Smooth muscle cell (in vitro differentiated cells): ENCODE measurements at regions not wholly inside any gene's neighbourhood (a gene's known extent, or its start where the extent isn't known, plus 50 kb on each side); places are given as distances from the start of the nearest gene placed in this dataset.

Experiments used
- DNase-seq: peaks from one replicate; lab custom pipeline; 2025; ENCODE audit not compliant: unreplicated experiment; lab: John Stamatoyannopoulos, UW
- H2AFZ ChIP-seq: fragments of 200-600 bp; sonication (generic); 2 replicates; pipeline ENCODE4 v1.6.0; 2016; ENCODE audit warnings: antibody characterized with exemption, low read depth, mild to moderate bottlenecking
- H3F3A ChIP-seq: fragments of 200-600 bp; sonication (generic); 2 replicates; pipeline ENCODE4 v1.6.0; 2017; ENCODE audit warnings: antibody characterized with exemption, low read depth
- H3K27ac ChIP-seq: fragments of 200-600 bp; sonication (generic); 2 replicates; pipeline ENCODE4 v1.5.1; 2016; ENCODE audit warnings: low read depth, mild to moderate bottlenecking
- H3K27me3 ChIP-seq: fragments of 200-600 bp; sonication (generic); 2 replicates; pipeline ENCODE4 v1.6.1; 2016; ENCODE audit warnings: low read depth, mild to moderate bottlenecking
- H3K36me3 ChIP-seq: fragments of 200-600 bp; sonication (generic); 2 replicates; pipeline ENCODE4 v1.5.1; 2016; ENCODE audit warnings: low read depth
- H3K4me1 ChIP-seq: fragments of 200-600 bp; sonication (generic); 2 replicates; pipeline ENCODE4 v1.5.1; 2016; ENCODE audit warnings: low read depth
- H3K4me2 ChIP-seq: fragments of 200-600 bp; sonication (generic); 2 replicates; pipeline ENCODE4 v1.6.0; 2016; ENCODE audit warnings: mild to moderate bottlenecking
- H3K4me3 ChIP-seq: fragments of 200-600 bp; sonication (generic); 2 replicates; pipeline ENCODE4 v1.5.1; 2016; ENCODE audit warnings: mild to moderate bottlenecking
- H3K79me2 ChIP-seq: fragments of 200-600 bp; sonication (generic); 2 replicates; pipeline ENCODE4 v1.6.0; 2016; ENCODE audit warnings: low read depth, mild to moderate bottlenecking
- H3K9ac ChIP-seq: fragments of 200-600 bp; sonication (generic); 2 replicates; pipeline ENCODE4 v1.6.0; 2016; ENCODE audit warnings: low read depth
- H3K9me3 ChIP-seq: fragments of 200-600 bp; sonication (generic); replicated peaks from 2 replicates; pipeline ENCODE4 v1.5.1; 2016; ENCODE audit warnings: low read depth
- H4K20me1 ChIP-seq: fragments of 200-600 bp; sonication (generic); 2 replicates; pipeline ENCODE4 v1.6.0; 2016; ENCODE audit warnings: low read depth
- WGBS: methylation state at CpG from one replicate; pipeline ENCODE4 v1.1.7; 2016; ENCODE audit warnings: low lambda C conversion rate; 5-methylcytosine and 5-hydroxymethylcytosine counted together
- TF ChIP-seq, protein P1 (sequence below): fragments of 200-600 bp; sonication (generic); IDR thresholded peaks from 2 replicates; pipeline ENCODE4 v1.5.1; 2017; ENCODE audit warnings: borderline replicate concordance, mild to moderate bottlenecking, antibody characterized with exemption; ENCODE audit not compliant: insufficient read depth, poor library complexity, severe bottlenecking

DNA sequence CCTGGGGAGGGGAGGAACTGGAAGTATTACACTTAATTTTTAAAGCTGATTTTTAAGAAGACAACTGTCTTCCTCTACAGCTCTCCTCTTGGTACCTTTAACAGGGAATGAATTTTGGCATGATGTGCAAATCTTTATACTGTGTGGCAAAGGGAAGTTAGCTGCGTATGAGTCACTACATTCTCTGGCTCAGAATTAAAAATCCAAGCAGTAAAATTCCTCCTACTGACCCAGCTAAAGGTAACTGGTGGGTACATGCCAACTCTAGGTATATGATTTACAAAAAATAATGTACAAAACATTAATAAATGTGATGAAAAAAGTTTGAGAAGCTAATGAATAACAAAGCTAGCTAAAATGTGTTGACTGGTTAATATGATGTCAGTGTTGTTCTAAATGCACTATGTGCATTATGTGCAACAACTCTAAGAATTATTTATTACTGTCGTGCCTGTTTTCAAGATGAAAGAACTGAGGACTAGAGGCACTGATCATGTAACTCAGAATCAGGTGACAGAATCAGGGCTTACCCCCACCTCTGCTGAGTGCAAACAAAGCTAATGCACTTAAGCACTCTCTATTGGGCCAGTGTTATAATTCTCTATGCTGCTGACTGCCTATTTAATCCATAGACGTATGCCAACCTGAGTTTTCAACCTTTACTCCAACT is 194.7 kb upstream of the CADPS start:
- Histone ChIP-seq H3K4me3 (no peak overlapping the region), H3K9me3 (no peaks in the 10 kb centered on the region), H3K36me3 (no peaks in the 10 kb centered on the region), H3K27me3 (peaks cover 45% of the 10 kb centered on the region), H3F3A (no peaks in the 10 kb centered on the region), H3K79me2 (no peaks in the 10 kb centered on the region), H4K20me1 (no peaks in the 10 kb centered on the region), H3K27ac (no peak overlapping the region), H3K4me1 (no peaks in the 10 kb centered on the region), H3K4me2 (no peak overlapping the region), H3K9ac (no peak overlapping the region), H2AFZ (no peak overlapping the region)
- DNase-seq: no peak
- 73% methylated on average over 3 of the region's 3 CpGs for WGBS
- TF ChIP-seq, protein P1, sequence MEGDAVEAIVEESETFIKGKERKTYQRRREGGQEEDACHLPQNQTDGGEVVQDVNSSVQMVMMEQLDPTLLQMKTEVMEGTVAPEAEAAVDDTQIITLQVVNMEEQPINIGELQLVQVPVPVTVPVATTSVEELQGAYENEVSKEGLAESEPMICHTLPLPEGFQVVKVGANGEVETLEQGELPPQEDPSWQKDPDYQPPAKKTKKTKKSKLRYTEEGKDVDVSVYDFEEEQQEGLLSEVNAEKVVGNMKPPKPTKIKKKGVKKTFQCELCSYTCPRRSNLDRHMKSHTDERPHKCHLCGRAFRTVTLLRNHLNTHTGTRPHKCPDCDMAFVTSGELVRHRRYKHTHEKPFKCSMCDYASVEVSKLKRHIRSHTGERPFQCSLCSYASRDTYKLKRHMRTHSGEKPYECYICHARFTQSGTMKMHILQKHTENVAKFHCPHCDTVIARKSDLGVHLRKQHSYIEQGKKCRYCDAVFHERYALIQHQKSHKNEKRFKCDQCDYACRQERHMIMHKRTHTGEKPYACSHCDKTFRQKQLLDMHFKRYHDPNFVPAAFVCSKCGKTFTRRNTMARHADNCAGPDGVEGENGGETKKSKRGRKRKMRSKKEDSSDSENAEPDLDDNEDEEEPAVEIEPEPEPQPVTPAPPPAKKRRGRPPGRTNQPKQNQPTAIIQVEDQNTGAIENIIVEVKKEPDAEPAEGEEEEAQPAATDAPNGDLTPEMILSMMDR: no peak

DNA sequence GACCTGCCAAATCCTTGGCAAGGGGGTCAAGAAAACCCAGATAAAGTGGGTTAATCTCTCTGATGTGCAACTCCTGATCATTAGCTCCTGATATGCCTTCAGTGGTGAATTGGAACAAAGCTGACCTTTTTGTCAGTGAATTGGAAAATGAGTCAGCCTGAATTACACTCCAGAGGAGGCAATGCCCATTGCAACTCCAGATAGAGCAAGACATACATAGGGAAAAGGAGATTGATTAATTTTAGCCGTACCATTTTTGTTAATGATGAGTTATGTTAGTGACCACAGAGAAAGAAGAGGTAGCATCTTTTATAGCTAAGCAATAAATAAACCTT is 195.2 kb upstream of the CADPS start:
- H3K9me3 ChIP-seq: no peaks in the 10 kb centered on the region
- peaks cover 46% of the 10 kb centered on the region for H3K27me3 ChIP-seq
- no peak overlapping the region for H3K9ac ChIP-seq
- H3K27ac ChIP-seq: no peak overlapping the region
- H3F3A ChIP-seq: no peaks in the 10 kb centered on the region
- 91% methylated on average over 1 of the region's 1 CpG for WGBS
- no peaks in the 10 kb centered on the region for H3K4me1 ChIP-seq
- H2AFZ ChIP-seq: no peak overlapping the region
- H3K79me2 ChIP-seq: no peaks in the 10 kb centered on the region
- H3K4me3 ChIP-seq: no peak overlapping the region
- H3K4me2 ChIP-seq: no peak overlapping the region
- DNase-seq: no peak
- no peaks in the 10 kb centered on the region for H3K36me3 ChIP-seq
- TF ChIP-seq, protein P1: no peak
- no peaks in the 10 kb centered on the region for H4K20me1 ChIP-seq

DNA sequence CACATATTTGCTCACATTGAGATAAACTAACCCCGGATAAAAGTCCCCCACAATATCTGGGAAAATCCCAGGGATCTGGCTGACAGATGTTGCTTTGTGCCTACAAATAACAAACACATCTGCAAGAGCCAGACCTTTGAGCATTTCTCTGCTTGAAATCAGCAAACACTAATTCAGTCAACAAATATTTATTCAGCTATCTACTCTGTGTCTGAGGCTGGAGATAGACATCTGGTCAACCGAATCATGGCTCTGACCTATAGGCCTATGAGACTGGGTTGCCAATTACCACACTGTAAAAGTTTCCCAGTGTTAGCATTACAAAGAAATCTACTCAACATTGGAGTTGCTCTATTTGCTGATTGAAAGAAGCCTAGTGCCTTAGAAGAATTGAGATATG is 201.1 kb upstream of the CADPS start:
- TF ChIP-seq, protein P1: no peak
- H3K4me1 ChIP-seq: no peaks in the 10 kb centered on the region
- WGBS: 44% methylated on average over 2 of the region's 2 CpGs

GRCh38 chr3:63086190-63086589 is 191.9 kb upstream of the SYNPR start:
- Histone ChIP-seq H3K27ac (no peak overlapping the region), H4K20me1 (no peaks in the 10 kb centered on the region), H3F3A (no peaks in the 10 kb centered on the region), H3K27me3 (peaks cover 38% of the 10 kb centered on the region), H3K79me2 (no peaks in the 10 kb centered on the region), H2AFZ (no peak overlapping the region), H3K4me2 (no peak overlapping the region), H3K4me1 (peaks cover 9% of the 10 kb centered on the region), H3K36me3 (no peaks in the 10 kb centered on the region), H3K9me3 (peaks cover 5% of the 10 kb centered on the region), H3K4me3 (no peak overlapping the region), H3K9ac (no peak overlapping the region)
- TF ChIP-seq, protein P1: no peak
- DNase-seq: no peak
- 88% methylated on average over 2 of the region's 2 CpGs for WGBS

More for the DNA sequence above, 201.1 kb upstream of the CADPS start:
- H3K79me2 ChIP-seq: no peaks in the 10 kb centered on the region
- no peak overlapping the region for H3K4me2 ChIP-seq
- H2AFZ ChIP-seq: no peak overlapping the region
- H3K9me3 ChIP-seq: no peaks in the 10 kb centered on the region
- H3K27ac ChIP-seq: no peak overlapping the region
- no peaks in the 10 kb centered on the region for H4K20me1 ChIP-seq
- no peak overlapping the region for H3K4me3 ChIP-seq
- H3F3A ChIP-seq: no peaks in the 10 kb centered on the region
- no peak overlapping the region for H3K9ac ChIP-seq
- DNase-seq: no peak
- peaks cover 63% of the 10 kb centered on the region for H3K27me3 ChIP-seq
- no peaks in the 10 kb centered on the region for H3K36me3 ChIP-seq
